Loucy (cell line): ENCODE measurements at regions not wholly inside any gene's neighbourhood (a gene's known extent, or its start where the extent isn't known, plus 50 kb on each side); places are given as distances from the start of the nearest gene placed in this dataset.

Experiments
- CTCF ChIP-seq: fragments of 200-600 bp; sonication (generic); conservative IDR thresholded peaks from 2 replicates; pipeline ENCODE4 v1.5.1; 2014; ENCODE audit warnings: mild to moderate bottlenecking, antibody characterized with exemption, low read length
- EZH2phosphoT487 ChIP-seq: fragments of 200-600 bp; IDR thresholded peaks from 2 replicates; pipeline ENCODE4 v1.6.1; 2018; ENCODE audit warnings: antibody characterized with exemption, mild to moderate bottlenecking, moderate library complexity, borderline replicate concordance

- TF ChIP-seq CTCF (no peak), EZH2phosphoT487 (no peak)
Measured at GRCh38 chr14:28879573-28879996, 113.0 kb downstream of the FOXG1 start.
